Panc1 (cell line): ENCODE measurements at regions not wholly inside any gene's neighbourhood (a gene's known extent, or its start where the extent isn't known, plus 50 kb on each side); places are given as distances from the start of the nearest gene placed in this dataset.

Experiments used
- ATAC-seq: fragments of 200-7000 bp; cut with Tn5 transposase; 2 replicates; pipeline ENCODE4 v1.9.1; 2020; ENCODE audit warnings: mild to moderate bottlenecking, moderate library complexity
- BruUV-seq: library from RNA; stranded (reverse); fragments of 400-500 nt; replicated peaks from 2 replicates; lab custom pipeline; 2021; lab: Mats Ljungman, UMichigan
- CTCF ChIA-PET: fragments of 300-600 bp; sonication (Branson Sonifier 250); formaldehyde crosslinking; loops from one replicate; lab custom pipeline; 2022; ENCODE audit warnings: antibody characterized with exemption; lab: Charles Lee
- POLR2A ChIA-PET: fragments of 300-600 bp; sonication (Branson Sonifier 250); formaldehyde crosslinking; loops from one replicate; lab custom pipeline; 2022; ENCODE audit warnings: antibody characterized with exemption; lab: Charles Lee
- DNase-seq: peaks from one replicate; pipeline ENCODE4 v3.0.0-alpha.2; 2010; ENCODE audit warnings: low read depth, low spot score
- H3K27ac ChIP-seq: 2 replicates; pipeline ENCODE4 v1.5.1; 2011; ENCODE audit warnings: mild to moderate bottlenecking, low read length, inconsistent platforms
- H3K27me3 ChIP-seq: fragments of 200-500 bp; sonication (Bioruptor generic); 2 replicates; pipeline ENCODE4 v1.6.0; 2014; ENCODE audit warnings: low read length, inconsistent platforms; ENCODE audit not compliant: control insufficient read depth, insufficient read depth
- H3K36me3 ChIP-seq: fragments of 200-500 bp; sonication (Bioruptor generic); 2 replicates; pipeline ENCODE4 v1.5.1; 2014; ENCODE audit warnings: inconsistent platforms, mild to moderate bottlenecking, low read length, moderate library complexity; ENCODE audit not compliant: control insufficient read depth, insufficient read depth
- H3K4me1 ChIP-seq: 2 replicates; pipeline ENCODE4 v1.5.1; 2011; ENCODE audit warnings: inconsistent platforms, mild to moderate bottlenecking, low read length, moderate library complexity; ENCODE audit not compliant: control insufficient read depth, insufficient read depth
- H3K4me3 ChIP-seq, 2 experiments: 2 replicates each; pipeline ENCODE4 v1.5.1; 2011 to 2012; ENCODE audit warnings: low read depth in 2 of 2, low read length in 2 of 2, mild to moderate bottlenecking in 2 of 2, inconsistent platforms in 1 of 2, moderate library complexity in 1 of 2
- H3K9me3 ChIP-seq: fragments of 200-500 bp; sonication (Bioruptor generic); 2 replicates; pipeline ENCODE4 v1.5.1; 2014; ENCODE audit warnings: low read depth, mild to moderate bottlenecking, inconsistent platforms, low read length, moderate library complexity; ENCODE audit not compliant: control insufficient read depth, insufficient read depth
- CTCF ChIP-seq: fragments of 450-650 bp; IDR thresholded peaks from 2 replicates; pipeline ENCODE4 v1.5.1; 2017; ENCODE audit warnings: mild to moderate bottlenecking
- POLR2AphosphoS5 ChIP-seq: IDR thresholded peaks from 2 replicates; pipeline ENCODE4 v1.6.1; 2012; ENCODE audit warnings: mild to moderate bottlenecking, low read depth, low read length, moderate library complexity
- SIN3A ChIP-seq: IDR thresholded peaks from 2 replicates; pipeline ENCODE4 v1.6.1; 2012; ENCODE audit warnings: low read depth, mild to moderate bottlenecking, low read length, moderate library complexity, borderline replicate concordance; ENCODE audit not compliant: insufficient read depth
- TCF7L2 ChIP-seq: IDR thresholded peaks from 2 replicates; pipeline ENCODE4 v1.6.1; 2011; ENCODE audit warnings: mild to moderate bottlenecking, low read depth, low read length, inconsistent platforms
- in situ Hi-C: cut with HindIII; loops from 2 replicates; pipeline ENCODE4 v1.10.0; 2016; ENCODE audit warnings: low sequenced_read_pairs, low pct_unique_long_range_greater_than_20kb
- intact Hi-C: fragments of 100-400 bp; cut with micrococcal nuclease; formaldehyde crosslinking; loops from one replicate; pipeline ENCODE4 v1.10.0; 2022; ENCODE audit not compliant: unreplicated experiment
- TF ChIP-seq, protein P1 (sequence below), 2 experiments: IDR thresholded peaks; 2 replicates each; pipeline ENCODE4 v1.6.1; 2011 to 2012; ENCODE audit warnings: low read depth in 2 of 2, control low read depth in 1 of 2, low read length in 1 of 2, mild to moderate bottlenecking in 1 of 2, moderate library complexity in 1 of 2; ENCODE audit not compliant: insufficient read depth in 1 of 2

DNA sequence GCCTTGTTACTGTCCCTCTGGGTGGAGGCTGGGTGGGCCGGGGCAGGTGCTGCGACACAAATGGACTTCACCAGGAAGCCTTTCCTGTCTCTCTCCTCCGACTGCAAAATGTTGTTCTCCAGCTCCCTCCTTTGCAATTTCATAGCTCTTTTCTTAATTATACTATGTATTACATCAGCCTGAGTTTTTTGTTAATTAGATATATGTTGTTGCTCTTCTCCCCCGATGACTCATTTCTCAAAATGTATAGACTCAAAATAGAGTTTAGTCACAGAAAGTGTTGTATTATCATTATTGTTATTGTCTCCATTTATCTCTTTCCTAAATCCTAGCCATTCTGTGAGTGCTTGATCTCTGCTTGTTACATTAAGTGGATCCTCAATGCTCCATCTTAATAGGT is 122.4 kb upstream of the OSMR start:
- CTCF ChIA-PET, result no interaction called here
- BruUV-seq, result no TSS peak
- intact Hi-C loops, result no loop called here

DNA sequence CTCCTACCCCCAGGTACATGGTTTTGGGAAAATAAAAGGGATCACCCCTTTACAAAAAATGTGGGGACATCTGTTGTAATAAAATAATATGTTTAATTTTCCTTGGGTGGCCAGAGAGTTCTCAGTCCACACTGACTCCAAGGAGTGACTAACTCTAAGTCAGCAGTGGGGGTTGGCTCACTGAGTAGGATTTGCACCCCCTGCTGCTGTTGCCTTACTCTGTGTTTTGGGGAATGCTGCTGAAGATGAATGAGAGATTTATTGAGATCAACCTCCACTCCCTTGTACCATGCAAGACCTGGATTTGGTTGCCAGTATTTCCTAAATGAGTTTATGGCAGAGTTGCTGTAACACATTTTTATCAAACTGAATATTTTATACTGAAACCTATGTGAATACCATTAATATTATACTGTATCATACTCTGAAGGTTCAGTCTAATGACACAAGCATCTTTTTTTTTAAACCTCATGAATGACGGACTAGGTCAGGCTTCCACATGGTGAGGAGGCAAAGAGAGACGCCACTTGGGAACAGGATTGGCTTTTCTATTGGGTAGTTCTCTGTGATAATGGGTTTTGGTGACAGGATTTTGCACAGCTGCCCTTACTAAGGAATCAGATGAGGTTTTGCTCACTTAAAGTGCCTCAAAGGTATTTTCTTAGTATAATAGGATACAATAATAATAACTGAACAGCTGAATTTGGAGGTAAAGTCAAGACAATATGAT is 121.3 kb upstream of the OSMR start:
- Histone ChIP-seq H3K9me3 (no peaks in the 10 kb centered on the region), H3K27me3 (no peaks in the 10 kb centered on the region), H3K27ac (no peak overlapping the region; the same call in 1 of the 2 replicates), H3K36me3 (no peaks in the 10 kb centered on the region), H3K4me3 (no peak overlapping the region), H3K4me1 (no peaks in the 10 kb centered on the region)
- intact Hi-C loops, result no loop called here
- POLR2A ChIA-PET, result no interaction called here
- in situ Hi-C loops, result no loop called here
- no TSS peak for BruUV-seq
- no peak for ATAC-seq
- DNase-seq, result no peak
- CTCF ChIA-PET, result no interaction called here
- TF ChIP-seq, protein P1, sequence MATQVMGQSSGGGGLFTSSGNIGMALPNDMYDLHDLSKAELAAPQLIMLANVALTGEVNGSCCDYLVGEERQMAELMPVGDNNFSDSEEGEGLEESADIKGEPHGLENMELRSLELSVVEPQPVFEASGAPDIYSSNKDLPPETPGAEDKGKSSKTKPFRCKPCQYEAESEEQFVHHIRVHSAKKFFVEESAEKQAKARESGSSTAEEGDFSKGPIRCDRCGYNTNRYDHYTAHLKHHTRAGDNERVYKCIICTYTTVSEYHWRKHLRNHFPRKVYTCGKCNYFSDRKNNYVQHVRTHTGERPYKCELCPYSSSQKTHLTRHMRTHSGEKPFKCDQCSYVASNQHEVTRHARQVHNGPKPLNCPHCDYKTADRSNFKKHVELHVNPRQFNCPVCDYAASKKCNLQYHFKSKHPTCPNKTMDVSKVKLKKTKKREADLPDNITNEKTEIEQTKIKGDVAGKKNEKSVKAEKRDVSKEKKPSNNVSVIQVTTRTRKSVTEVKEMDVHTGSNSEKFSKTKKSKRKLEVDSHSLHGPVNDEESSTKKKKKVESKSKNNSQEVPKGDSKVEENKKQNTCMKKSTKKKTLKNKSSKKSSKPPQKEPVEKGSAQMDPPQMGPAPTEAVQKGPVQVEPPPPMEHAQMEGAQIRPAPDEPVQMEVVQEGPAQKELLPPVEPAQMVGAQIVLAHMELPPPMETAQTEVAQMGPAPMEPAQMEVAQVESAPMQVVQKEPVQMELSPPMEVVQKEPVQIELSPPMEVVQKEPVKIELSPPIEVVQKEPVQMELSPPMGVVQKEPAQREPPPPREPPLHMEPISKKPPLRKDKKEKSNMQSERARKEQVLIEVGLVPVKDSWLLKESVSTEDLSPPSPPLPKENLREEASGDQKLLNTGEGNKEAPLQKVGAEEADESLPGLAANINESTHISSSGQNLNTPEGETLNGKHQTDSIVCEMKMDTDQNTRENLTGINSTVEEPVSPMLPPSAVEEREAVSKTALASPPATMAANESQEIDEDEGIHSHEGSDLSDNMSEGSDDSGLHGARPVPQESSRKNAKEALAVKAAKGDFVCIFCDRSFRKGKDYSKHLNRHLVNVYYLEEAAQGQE (IDR thresholded peaks at IDR 0.05; ENCODE audit: insufficient read depth in 1 of 2, low read depth in 2 of 2, low read length in 1 of 2), result no peak
- TF ChIP-seq POLR2AphosphoS5, result no peak
- TF ChIP-seq SIN3A, result no peak
- TF ChIP-seq TCF7L2, result no peak

More for the DNA sequence above, 122.4 kb upstream of the OSMR start:
- H3K9me3 ChIP-seq, result no peaks in the 10 kb centered on the region
- ATAC-seq (no peak), DNase-seq (no peak)
- no peak overlapping the region for H3K27ac ChIP-seq
- no peaks in the 10 kb centered on the region for H3K4me1 ChIP-seq
- no peaks in the 10 kb centered on the region for H3K36me3 ChIP-seq
- H3K4me3 ChIP-seq, result no peak overlapping the region
- TF ChIP-seq, protein P1 (IDR thresholded peaks at IDR 0.05; ENCODE audit: insufficient read depth in 1 of 2, low read depth in 2 of 2, low read length in 1 of 2), result no peak
- no peak for TF ChIP-seq TCF7L2
- no peak for TF ChIP-seq POLR2AphosphoS5
- TF ChIP-seq SIN3A, result no peak
- TF ChIP-seq CTCF, result no peak
- no peaks in the 10 kb centered on the region for H3K27me3 ChIP-seq
- in situ Hi-C loops, result no loop called here
- POLR2A ChIA-PET, result no interaction called here
